Endothelial cell of umbilical vein (primary cell): ENCODE measurements at regions not wholly inside any gene's neighbourhood (a gene's known extent, or its start where the extent isn't known, plus 50 kb on each side); places are given as distances from the start of the nearest gene placed in this dataset.

Experiments used
- CTCF ChIP-seq, 2 donors: IDR thresholded peaks; 1 replicate in 1 of 2; 2 replicates in 1 of 2; pipeline ENCODE4 v1.5.1; 2011; ENCODE audit warnings: low read length in 2 of 2, mild to moderate bottlenecking in 2 of 2, moderate library complexity in 2 of 2, control low read depth in 1 of 2, inconsistent platforms in 1 of 2, low read depth in 1 of 2; ENCODE audit not compliant: insufficient read depth in 1 of 2; ENCODE audit errors: extremely low read depth in 1 of 2
- EZH2 ChIP-seq: IDR thresholded peaks from 2 replicates; pipeline ENCODE4 v1.6.1; 2012; ENCODE audit warnings: borderline replicate concordance, low read depth, mild to moderate bottlenecking, moderate library complexity, low read length, inconsistent platforms; ENCODE audit not compliant: severe bottlenecking
- FOS ChIP-seq: IDR thresholded peaks from 2 replicates; pipeline ENCODE4 v1.6.1; 2011; ENCODE audit warnings: mild to moderate bottlenecking, low read length, moderate library complexity, borderline replicate concordance; ENCODE audit not compliant: insufficient read depth
- GATA2 ChIP-seq: IDR thresholded peaks from 2 replicates; pipeline ENCODE4 v1.7.0; 2011; ENCODE audit warnings: low read depth, mild to moderate bottlenecking, moderate library complexity, mixed read lengths, low read length; ENCODE audit not compliant: insufficient read length, insufficient read depth
- JUN ChIP-seq: IDR thresholded peaks from 2 replicates; pipeline ENCODE4 v1.6.1; 2011; ENCODE audit warnings: borderline replicate concordance, low read depth; ENCODE audit not compliant: insufficient read length, insufficient read depth
- MYC ChIP-seq: IDR thresholded peaks from one replicate; pipeline ENCODE4 v1.6.1; 2011; ENCODE audit warnings: mild to moderate bottlenecking, low read depth, low read length
- POLR2A ChIP-seq: IDR thresholded peaks from 2 replicates; pipeline ENCODE4 v1.6.1; 2012; ENCODE audit warnings: low read depth, mild to moderate bottlenecking, control low read depth, low read length
- POLR2AphosphoS5 ChIP-seq: IDR thresholded peaks from 2 replicates; pipeline ENCODE4 v1.6.1; 2012; ENCODE audit warnings: low read depth, mild to moderate bottlenecking, control low read depth, low read length, moderate library complexity; ENCODE audit not compliant: insufficient read depth
- TF ChIP-seq, protein P1 (sequence below): IDR thresholded peaks from 2 replicates; pipeline ENCODE4 v1.6.1; 2011; ENCODE audit not compliant: insufficient read depth, insufficient read length

GRCh38 chr2:217379807-217380206 lies 519.9 kb upstream of the TNP1 start:
- TF ChIP-seq CTCF (IDR thresholded peaks at IDR 0.05; ENCODE audit: extremely low read depth in 1 of 2, insufficient read depth in 1 of 2, low read depth in 1 of 2, low read length in 2 of 2), result no peak
- TF ChIP-seq, protein P1, sequence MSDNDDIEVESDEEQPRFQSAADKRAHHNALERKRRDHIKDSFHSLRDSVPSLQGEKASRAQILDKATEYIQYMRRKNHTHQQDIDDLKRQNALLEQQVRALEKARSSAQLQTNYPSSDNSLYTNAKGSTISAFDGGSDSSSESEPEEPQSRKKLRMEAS, result no peak
- no peak for TF ChIP-seq POLR2A
- TF ChIP-seq EZH2, result no peak
- TF ChIP-seq POLR2AphosphoS5, result no peak
- TF ChIP-seq MYC, result no peak
- TF ChIP-seq JUN, result no peak
- TF ChIP-seq FOS, result no peak
- TF ChIP-seq GATA2, result no peak
